H9 (cell line): ENCODE measurements at regions not wholly inside any gene's neighbourhood (a gene's known extent, or its start where the extent isn't known, plus 50 kb on each side); places are given as distances from the start of the nearest gene placed in this dataset.

Experiments used
- DNase-seq: peaks from one replicate; pipeline ENCODE4 v3.0.0-alpha.2; 2017
- H2AFZ ChIP-seq: one replicate; pipeline ENCODE4 v1.6.1; 2013; ENCODE audit warnings: mild to moderate bottlenecking, low read length, control low read depth, moderate library complexity
- H2AK5ac ChIP-seq: 2 replicates; pipeline ENCODE4 v1.6.1; 2013; ENCODE audit warnings: low read length, control low read depth, mixed read lengths; ENCODE audit not compliant: insufficient read length
- H2BK120ac ChIP-seq: one replicate; pipeline ENCODE4 v1.6.1; 2013; ENCODE audit warnings: low read depth, mild to moderate bottlenecking, low read length, control low read depth, inconsistent platforms; ENCODE audit not compliant: poor library complexity, severe bottlenecking
- H2BK12ac ChIP-seq: 2 replicates; pipeline ENCODE4 v1.6.1; 2013; ENCODE audit warnings: low read length, control low read depth, mixed read lengths, low read depth; ENCODE audit not compliant: insufficient read length
- H2BK15ac ChIP-seq: 2 replicates; pipeline ENCODE4 v1.6.1; 2013; ENCODE audit warnings: low read depth, low read length, control low read depth
- H2BK20ac ChIP-seq: one replicate; pipeline ENCODE4 v1.6.1; 2013; ENCODE audit warnings: low read depth, mild to moderate bottlenecking, low read length, control low read depth, inconsistent platforms; ENCODE audit not compliant: poor library complexity, severe bottlenecking
- H2BK5ac ChIP-seq: 2 replicates; pipeline ENCODE4 v1.6.1; 2013; ENCODE audit warnings: low read length, control low read depth, mixed read lengths; ENCODE audit not compliant: insufficient read length
- H3K14ac ChIP-seq: 2 replicates; pipeline ENCODE4 v1.6.1; 2013; ENCODE audit warnings: low read length, control low read depth; ENCODE audit not compliant: insufficient read depth
- H3K18ac ChIP-seq: 2 replicates; pipeline ENCODE4 v1.6.1; 2013; ENCODE audit warnings: low read depth, mild to moderate bottlenecking, mixed read lengths, low read length, control low read depth; ENCODE audit not compliant: insufficient read length
- H3K23ac ChIP-seq: 2 replicates; pipeline ENCODE4 v1.6.1; 2013; ENCODE audit warnings: low read length, control low read depth, mixed read lengths, low read depth; ENCODE audit not compliant: insufficient read length
- H3K23me2 ChIP-seq: 2 replicates; pipeline ENCODE4 v1.6.1; 2013; ENCODE audit warnings: low read depth, mild to moderate bottlenecking, mixed read lengths, low read length, control low read depth; ENCODE audit not compliant: insufficient read length, poor library complexity, severe bottlenecking
- H3K27ac ChIP-seq: 2 replicates; pipeline ENCODE4 v1.5.1; 2013; ENCODE audit warnings: low read length, control low read depth, mixed read lengths, low read depth; ENCODE audit not compliant: insufficient read length
- H3K27me3 ChIP-seq: 2 replicates; pipeline ENCODE4 v1.6.1; 2013; ENCODE audit warnings: low read length, control low read depth, inconsistent platforms; ENCODE audit not compliant: insufficient read depth
- H3K4ac ChIP-seq: 2 replicates; pipeline ENCODE4 v1.6.1; 2013; ENCODE audit warnings: low read depth, mild to moderate bottlenecking, control low read depth, inconsistent platforms, low read length, moderate library complexity
- H3K4me1 ChIP-seq: 2 replicates; pipeline ENCODE4 v1.6.1; 2013; ENCODE audit warnings: low read length, control low read depth, inconsistent platforms; ENCODE audit not compliant: insufficient read depth
- H3K4me2 ChIP-seq: 2 replicates; pipeline ENCODE4 v1.6.1; 2013; ENCODE audit warnings: low read length, control low read depth, mixed read lengths; ENCODE audit not compliant: insufficient read length, insufficient read depth
- H3K56ac ChIP-seq: 2 replicates; pipeline ENCODE4 v1.6.1; 2013; ENCODE audit warnings: low read depth, mild to moderate bottlenecking, mixed read lengths, low read length, control low read depth; ENCODE audit not compliant: insufficient read length
- H3K79me1 ChIP-seq: 2 replicates; pipeline ENCODE4 v1.6.1; 2013; ENCODE audit warnings: low read depth, mild to moderate bottlenecking, moderate library complexity, low read length, control low read depth, inconsistent platforms; ENCODE audit not compliant: insufficient read depth, poor library complexity, severe bottlenecking
- H3K79me2 ChIP-seq: 2 replicates; pipeline ENCODE4 v1.6.1; 2013; ENCODE audit warnings: low read length, control low read depth, inconsistent platforms; ENCODE audit not compliant: insufficient read depth
- H3K9ac ChIP-seq: 2 replicates; pipeline ENCODE4 v1.6.1; 2013; ENCODE audit warnings: low read length, control low read depth, mixed read lengths; ENCODE audit not compliant: insufficient read length; ENCODE audit errors: extremely low read depth
- H3K9me3 ChIP-seq: one replicate; pipeline ENCODE4 v1.6.1; 2013; ENCODE audit warnings: low read depth, low read length, inconsistent platforms; ENCODE audit not compliant: control insufficient read depth
- H3T11ph ChIP-seq: one replicate; pipeline ENCODE4 v1.6.1; 2013; ENCODE audit warnings: mild to moderate bottlenecking, low read length, control low read depth, inconsistent platforms
- H4K20me1 ChIP-seq: one replicate; pipeline ENCODE4 v1.6.1; 2013; ENCODE audit not compliant: control insufficient read depth, insufficient read length, insufficient read depth
- H4K5ac ChIP-seq: 2 replicates; pipeline ENCODE4 v1.6.1; 2013; ENCODE audit warnings: low read depth, mild to moderate bottlenecking, mixed read lengths, low read length, control low read depth; ENCODE audit not compliant: insufficient read length
- H4K8ac ChIP-seq: replicated peaks from 2 replicates; pipeline ENCODE4 v1.6.1; 2013; ENCODE audit warnings: low read length, control low read depth, mixed read lengths, low read depth; ENCODE audit not compliant: insufficient read length
- H4K91ac ChIP-seq: 2 replicates; pipeline ENCODE4 v1.6.1; 2013; ENCODE audit warnings: low read depth, mild to moderate bottlenecking, moderate library complexity, mixed read lengths, low read length, control low read depth; ENCODE audit not compliant: insufficient read length
- H3K27ac Mint-ChIP-seq, 3 experiments: 2 replicates in 2 of 3; 3 replicates in 1 of 3; pipeline ENCODE4 v1.8.0; 2020 to 2021; ENCODE audit warnings: mixed read lengths in 3 of 3, mild to moderate bottlenecking in 1 of 3, moderate library complexity in 1 of 3
- H3K27me3 Mint-ChIP-seq: 2 replicates; pipeline ENCODE4 v1.8.0; 2021; ENCODE audit warnings: low read depth, mild to moderate bottlenecking, moderate library complexity, mixed read lengths
- H3K36me3 Mint-ChIP-seq, 3 experiments: 2 replicates in 2 of 3; 3 replicates in 1 of 3; pipeline ENCODE4 v1.8.0; 2020 to 2021; ENCODE audit warnings: low read depth in 3 of 3, mixed read lengths in 3 of 3; ENCODE audit not compliant: insufficient read depth in 1 of 3
- H3K4me1 Mint-ChIP-seq, 2 experiments: 2 replicates each; pipeline ENCODE4 v1.8.0; 2020; ENCODE audit warnings: mixed read lengths in 2 of 2
- H3K4me3 Mint-ChIP-seq, 2 experiments: 2 replicates in 1 of 2; 3 replicates in 1 of 2; pipeline ENCODE4 v1.8.0; 2020 to 2021; ENCODE audit warnings: mild to moderate bottlenecking in 2 of 2, mixed read lengths in 2 of 2, moderate library complexity in 1 of 2
- H3K9me3 Mint-ChIP-seq, 2 experiments: 2 replicates in 1 of 2; 3 replicates in 1 of 2; pipeline ENCODE4 v1.8.0; 2020; ENCODE audit warnings: mild to moderate bottlenecking in 2 of 2, mixed read lengths in 2 of 2, moderate library complexity in 1 of 2
- CTCF ChIP-seq: fragments of 200-600 bp; sonication (generic); conservative IDR thresholded peaks from 3 replicates; pipeline ENCODE4 v1.8.0; 2021; ENCODE audit warnings: antibody characterized with exemption, mild to moderate bottlenecking
- WGBS: extraction: QIAGEN DNeasy Blood & Tissue Kit; methylation state at CpG from one replicate; pipeline ENCODE4 v1.1.7; 2013; ENCODE audit warnings: missing lambda C conversion rate, low lambda C conversion rate, mixed read lengths; ENCODE audit not compliant: insufficient read length; ENCODE audit errors: extremely low coverage; 5-methylcytosine and 5-hydroxymethylcytosine counted together

- TF ChIP-seq CTCF, result no peak
- no peak overlapping the region for H3K23ac ChIP-seq
Measured at GRCh38 chr7:84524714-84525694, 330.4 kb upstream of the SEMA3A start.

More at GRCh38 chr7:84524714-84525694, 330.4 kb upstream of the SEMA3A start:
- Histone ChIP-seq H2BK20ac (no peak overlapping the region), H2BK15ac (no peak overlapping the region), H2BK120ac (no peak overlapping the region), H3K23me2 (no peaks in the 10 kb centered on the region), H3K27ac (no peak overlapping the region), H3K79me2 (no peaks in the 10 kb centered on the region), H2BK12ac (no peak overlapping the region), H4K91ac (no peak overlapping the region), H3K18ac (no peak overlapping the region), H4K5ac (no peak overlapping the region), H2BK5ac (no peak overlapping the region), H4K8ac (no peak overlapping the region), H3K9ac (no peak overlapping the region), H3K4ac (no peak overlapping the region), H3K4me1 (no peaks in the 10 kb centered on the region), H2AFZ (no peak overlapping the region), H3K4me2 (no peak overlapping the region), H4K20me1 (no peaks in the 10 kb centered on the region), H3K9me3 (no peaks in the 10 kb centered on the region), H3K27me3 (no peaks in the 10 kb centered on the region), H3K56ac (no peak overlapping the region), H2AK5ac (no peak overlapping the region), H3K14ac (no peak overlapping the region), H3K79me1 (no peaks in the 10 kb centered on the region), H3T11ph (no peak overlapping the region)
- Mint-ChIP-seq H3K27ac (no peak overlapping the region), H3K9me3 (peaks cover 8 to 11% of the 10 kb centered on the region in 2 experiments; a peak in 3 of 5 replicates), H3K4me1 (peaks cover 0 to 5% of the 10 kb centered on the region in 2 experiments; a peak in 2 of 4 replicates), H3K36me3 (peaks cover 0 to 7% (median 2%) of the 10 kb centered on the region in 3 experiments; a peak in 3 of 7 replicates), H3K27me3 (no peaks in the 10 kb centered on the region), H3K4me3 (no peak overlapping the region)
- WGBS, result no CpG with 5 or more reads among the region's 10 CpGs
- no peak for DNase-seq
